HG02870 (cell line): ENCODE measurements at regions not wholly inside any gene's neighbourhood (a gene's known extent, or its start where the extent isn't known, plus 50 kb on each side); places are given as distances from the start of the nearest gene placed in this dataset.
"Not testable (repeated sequence)": the region's sequence is repeated elsewhere in the genome, so short reads cannot be mapped to it uniquely, and the experiment has no call there.

Source experiments
- ATAC-seq: cut with Tn5 transposase; IDR thresholded peaks from one replicate; pipeline ENCODE4 v1.9.1; 2021; ENCODE audit warnings: mild to moderate bottlenecking, moderate library complexity; ENCODE audit not compliant: unreplicated experiment

- no peak for ATAC-seq
These were observed 413.0 kb downstream of the SOX2 start for GRCh38 chr3:182124716-182125115.

- ATAC-seq = no peak
These were observed 418.0 kb downstream of the SOX2 start for GRCh38 chr3:182129740-182130139.

- no peak for ATAC-seq
These were observed 422.0 kb downstream of the SOX2 start for GRCh38 chr3:182133752-182134151.

- ATAC-seq = no peak
These were observed 423.3 kb downstream of the SOX2 start for GRCh38 chr3:182135056-182135455.

GRCh38 chr3:182136008-182136910 is 424.5 kb downstream of the SOX2 start:
- no peak for ATAC-seq

GRCh38 chr3:182138393-182138792 is 426.7 kb downstream of the SOX2 start:
- ATAC-seq = no peak

GRCh38 chr3:182139627-182140357 is 428.1 kb downstream of the SOX2 start:
- ATAC-seq = no peak

- ATAC-seq = no peak
These were observed 431.2 kb downstream of the SOX2 start for GRCh38 chr3:182142928-182143327.

- ATAC-seq = no peak
These were observed 432.2 kb downstream of the SOX2 start for GRCh38 chr3:182143903-182144302.

- ATAC-seq = no peak
These were observed 436.6 kb downstream of the SOX2 start for GRCh38 chr3:182148360-182148759.

- no peak for ATAC-seq
These were observed 437.9 kb downstream of the SOX2 start for GRCh38 chr3:182149594-182149993.

- not testable (repeated sequence) for ATAC-seq
These were observed 444.6 kb downstream of the SOX2 start for GRCh38 chr3:182156326-182156725.

GRCh38 chr3:182165234-182165633 is 453.5 kb downstream of the SOX2 start:
- ATAC-seq = no peak

- ATAC-seq = no peak
These were observed 460.8 kb downstream of the SOX2 start for GRCh38 chr3:182172534-182172933.

- ATAC-seq = no peak
These were observed 466.9 kb downstream of the SOX2 start for GRCh38 chr3:182178488-182179200.

GRCh38 chr3:182179631-182180030 is 467.9 kb downstream of the SOX2 start:
- ATAC-seq = no peak

GRCh38 chr3:182180654-182181385 is 469.1 kb downstream of the SOX2 start:
- no peak for ATAC-seq

GRCh38 chr3:182182531-182182968 is 470.8 kb downstream of the SOX2 start:
- ATAC-seq = no peak

GRCh38 chr3:182183716-182184430 is 472.1 kb downstream of the SOX2 start:
- ATAC-seq = no peak

GRCh38 chr3:182185313-182185712 is 473.6 kb downstream of the SOX2 start:
- no peak for ATAC-seq
